HuH-7 (cell line): ENCODE measurements at regions not wholly inside any gene's neighbourhood (a gene's known extent, or its start where the extent isn't known, plus 50 kb on each side); places are given as distances from the start of the nearest gene placed in this dataset.

Experiments used
- DNase-seq: peaks from one replicate; pipeline ENCODE4 v3.0.0; 2011; ENCODE audit warnings: low spot score

- DNase-seq: no peak
Measured at GRCh38 chr18:47543080-47543479, 291.6 kb upstream of the SKOR2 start.

GRCh38 chr18:47542551-47542950 is 291.1 kb upstream of the SKOR2 start:
- no peak for DNase-seq

- no peak for DNase-seq
Measured at GRCh38 chr18:47531717-47532116, 280.3 kb upstream of the SKOR2 start.

- no peak for DNase-seq
Measured at GRCh38 chr18:47530695-47531094, 279.2 kb upstream of the SKOR2 start.

GRCh38 chr18:47528343-47528742 is 276.9 kb upstream of the SKOR2 start:
- DNase-seq: no peak

- DNase-seq: no peak
Measured at GRCh38 chr18:47526147-47526546, 274.7 kb upstream of the SKOR2 start.

- no peak for DNase-seq
Measured at GRCh38 chr18:47522359-47522758, 270.9 kb upstream of the SKOR2 start.

- DNase-seq: no peak
Measured at GRCh38 chr18:47520263-47520662, 268.8 kb upstream of the SKOR2 start.

- no peak for DNase-seq
Measured at GRCh38 chr18:47519706-47520105, 268.2 kb upstream of the SKOR2 start.

GRCh38 chr18:47519277-47519676 is 267.8 kb upstream of the SKOR2 start:
- DNase-seq: no peak

- DNase-seq: no peak
Measured at GRCh38 chr18:47513614-47514013, 262.2 kb upstream of the SKOR2 start.

GRCh38 chr18:47512726-47513435 is 261.4 kb upstream of the SKOR2 start:
- DNase-seq: no peak

GRCh38 chr18:47512056-47512455 is 260.6 kb upstream of the SKOR2 start:
- no peak for DNase-seq

GRCh38 chr18:47510831-47511230 is 259.4 kb upstream of the SKOR2 start:
- no peak for DNase-seq

GRCh38 chr18:47507651-47508050 is 256.2 kb upstream of the SKOR2 start:
- DNase-seq: no peak

GRCh38 chr18:47506897-47507296 is 255.4 kb upstream of the SKOR2 start:
- DNase-seq: no peak

GRCh38 chr18:47501946-47502345 is 250.5 kb upstream of the SKOR2 start:
- no peak for DNase-seq

GRCh38 chr18:47500930-47501329 is 249.5 kb upstream of the SKOR2 start:
- DNase-seq: no peak

- DNase-seq: no peak
Measured at GRCh38 chr18:47492691-47493090, 241.2 kb upstream of the SKOR2 start.

- no peak for DNase-seq
Measured at GRCh38 chr18:47490882-47491281, 239.4 kb upstream of the SKOR2 start.

- no peak for DNase-seq
Measured at GRCh38 chr18:47485221-47485797, 233.8 kb upstream of the SKOR2 start.

GRCh38 chr18:47484068-47484467 is 232.6 kb upstream of the SKOR2 start:
- no peak for DNase-seq

- no peak for DNase-seq
Measured at GRCh38 chr18:47480166-47480565, 228.7 kb upstream of the SKOR2 start.

- DNase-seq: no peak
Measured at GRCh38 chr18:47471784-47472183, 220.3 kb upstream of the SKOR2 start.
